BE2C (cell line): ENCODE measurements at regions not wholly inside any gene's neighbourhood (a gene's known extent, or its start where the extent isn't known, plus 50 kb on each side); places are given as distances from the start of the nearest gene placed in this dataset.

Experiments
- DNase-seq: peaks from one replicate; pipeline ENCODE4 v3.0.0-alpha.2; 2020
- H3K27me3 ChIP-seq: fragments of 250-450 bp; sonication (Bioruptor Pico); 2 replicates; pipeline ENCODE4 v1.5.1; 2020; ENCODE audit warnings: mild to moderate bottlenecking
- H3K36me3 ChIP-seq: fragments of 250-450 bp; sonication (Bioruptor Pico); 2 replicates; pipeline ENCODE4 v1.5.1; 2020; ENCODE audit warnings: mild to moderate bottlenecking
- H3K4me1 ChIP-seq: fragments of 250-450 bp; sonication (Bioruptor Pico); 2 replicates; pipeline ENCODE4 v1.5.1; 2020
- H3K4me3 ChIP-seq: 2 replicates; pipeline ENCODE4 v1.5.1; 2011; ENCODE audit warnings: low read depth, low read length
- H3K9me3 ChIP-seq: fragments of 250-450 bp; sonication (Bioruptor Pico); 2 replicates; pipeline ENCODE4 v1.5.1; 2020
- TF ChIP-seq, protein P1 (sequence below): IDR thresholded peaks from 2 replicates; pipeline ENCODE4 v1.5.1; 2012; ENCODE audit warnings: mild to moderate bottlenecking, low read depth, low read length

GRCh38 chr1:68551459-68551858, 54.6 kb upstream of the DEPDC1 start:
- TF ChIP-seq, protein P1, sequence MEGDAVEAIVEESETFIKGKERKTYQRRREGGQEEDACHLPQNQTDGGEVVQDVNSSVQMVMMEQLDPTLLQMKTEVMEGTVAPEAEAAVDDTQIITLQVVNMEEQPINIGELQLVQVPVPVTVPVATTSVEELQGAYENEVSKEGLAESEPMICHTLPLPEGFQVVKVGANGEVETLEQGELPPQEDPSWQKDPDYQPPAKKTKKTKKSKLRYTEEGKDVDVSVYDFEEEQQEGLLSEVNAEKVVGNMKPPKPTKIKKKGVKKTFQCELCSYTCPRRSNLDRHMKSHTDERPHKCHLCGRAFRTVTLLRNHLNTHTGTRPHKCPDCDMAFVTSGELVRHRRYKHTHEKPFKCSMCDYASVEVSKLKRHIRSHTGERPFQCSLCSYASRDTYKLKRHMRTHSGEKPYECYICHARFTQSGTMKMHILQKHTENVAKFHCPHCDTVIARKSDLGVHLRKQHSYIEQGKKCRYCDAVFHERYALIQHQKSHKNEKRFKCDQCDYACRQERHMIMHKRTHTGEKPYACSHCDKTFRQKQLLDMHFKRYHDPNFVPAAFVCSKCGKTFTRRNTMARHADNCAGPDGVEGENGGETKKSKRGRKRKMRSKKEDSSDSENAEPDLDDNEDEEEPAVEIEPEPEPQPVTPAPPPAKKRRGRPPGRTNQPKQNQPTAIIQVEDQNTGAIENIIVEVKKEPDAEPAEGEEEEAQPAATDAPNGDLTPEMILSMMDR: no peak
- Histone ChIP-seq H3K9me3 (no peaks in the 10 kb centered on the region), H3K4me1 (no peaks in the 10 kb centered on the region), H3K27me3 (no peaks in the 10 kb centered on the region), H3K4me3 (no peak overlapping the region), H3K36me3 (no peaks in the 10 kb centered on the region)
- no peak for DNase-seq

- TF ChIP-seq, protein P1: no peak
- no peaks in the 10 kb centered on the region for H3K36me3 ChIP-seq
- no peak for DNase-seq
- no peaks in the 10 kb centered on the region for H3K9me3 ChIP-seq
- no peaks in the 10 kb centered on the region for H3K4me1 ChIP-seq
- H3K4me3 ChIP-seq: no peak overlapping the region
- H3K27me3 ChIP-seq: no peaks in the 10 kb centered on the region
Measured at GRCh38 chr1:68558321-68559026, 61.6 kb upstream of the DEPDC1 start.

- H3K4me1 ChIP-seq: no peaks in the 10 kb centered on the region
- H3K27me3 ChIP-seq: no peaks in the 10 kb centered on the region
- H3K36me3 ChIP-seq: no peaks in the 10 kb centered on the region
- no peaks in the 10 kb centered on the region for H3K9me3 ChIP-seq
- TF ChIP-seq, protein P1: no peak
- no peak for DNase-seq
- no peak overlapping the region for H3K4me3 ChIP-seq
Measured at GRCh38 chr1:68565923-68566322, 69.0 kb upstream of the DEPDC1 start.

DNA sequence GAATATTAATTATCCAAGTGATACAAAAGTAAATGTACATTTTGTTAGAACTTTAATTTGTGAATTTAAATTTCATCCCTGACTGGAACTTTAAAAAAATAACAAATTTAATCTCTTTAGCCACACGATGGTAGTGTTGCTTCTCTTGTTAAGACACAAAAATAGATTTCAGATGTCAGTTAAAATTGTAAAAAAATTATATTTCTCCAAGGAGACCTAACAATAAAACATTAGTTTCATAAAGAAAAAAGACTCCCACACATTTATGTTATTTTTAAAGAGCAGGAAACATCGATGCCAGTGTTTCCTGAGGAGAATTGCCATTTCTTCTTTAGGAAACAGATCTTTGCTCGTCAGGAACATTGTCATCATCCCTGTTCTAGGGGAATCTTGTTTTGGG, 74.0 kb upstream of the DEPDC1 start:
- H3K4me3 ChIP-seq: no peak overlapping the region
- H3K9me3 ChIP-seq: no peaks in the 10 kb centered on the region
- TF ChIP-seq, protein P1: no peak
- H3K27me3 ChIP-seq: no peaks in the 10 kb centered on the region
- no peaks in the 10 kb centered on the region for H3K36me3 ChIP-seq
- no peak for DNase-seq
- H3K4me1 ChIP-seq: no peaks in the 10 kb centered on the region

DNA sequence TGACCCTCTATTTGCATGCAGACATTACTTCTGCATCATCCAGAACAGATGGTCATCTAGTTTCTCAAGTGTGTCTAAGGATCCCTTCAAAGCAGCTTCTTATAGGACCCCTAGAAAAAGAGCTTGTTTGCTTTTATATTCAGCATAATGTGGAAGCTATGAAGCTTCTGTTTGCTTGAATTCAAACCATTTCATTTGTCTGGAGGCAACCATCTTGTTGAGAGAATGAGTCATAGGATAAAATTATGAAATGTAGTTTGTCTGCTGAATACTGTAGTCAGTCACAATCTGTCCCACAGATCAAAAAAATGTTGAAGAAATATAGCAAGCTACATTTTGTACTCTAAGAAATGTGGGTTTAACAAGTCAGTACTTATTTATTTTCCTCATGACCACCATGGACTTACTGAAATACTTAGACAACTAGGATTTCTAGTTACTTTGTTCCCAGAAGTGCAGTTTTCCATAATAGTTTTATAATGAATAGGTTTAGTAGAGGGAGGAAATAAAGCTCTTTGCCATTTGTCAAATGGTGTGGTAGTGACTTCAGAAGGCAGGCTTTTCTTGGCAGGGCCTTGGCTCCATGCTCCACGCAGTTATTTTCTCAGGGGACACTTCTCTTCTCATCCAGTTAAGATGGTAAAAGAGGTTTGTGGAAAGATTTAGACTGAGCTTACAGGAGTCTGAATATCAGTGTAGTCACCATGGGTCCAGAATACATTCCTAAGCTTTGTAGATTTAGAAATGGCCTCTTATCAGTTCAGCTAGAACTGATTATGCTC, 74.8 kb upstream of the DEPDC1 start:
- H3K4me1 ChIP-seq: no peaks in the 10 kb centered on the region
- H3K4me3 ChIP-seq: no peak overlapping the region
- H3K36me3 ChIP-seq: no peaks in the 10 kb centered on the region
- TF ChIP-seq, protein P1: no peak
- DNase-seq: no peak
- no peaks in the 10 kb centered on the region for H3K9me3 ChIP-seq
- no peaks in the 10 kb centered on the region for H3K27me3 ChIP-seq

GRCh38 chr1:68585351-68585750, 88.5 kb upstream of the DEPDC1 start:
- H3K4me1 ChIP-seq: no peaks in the 10 kb centered on the region
- H3K9me3 ChIP-seq: no peaks in the 10 kb centered on the region
- H3K27me3 ChIP-seq: no peaks in the 10 kb centered on the region
- TF ChIP-seq, protein P1: no peak
- DNase-seq: no peak
- H3K4me3 ChIP-seq: no peak overlapping the region
- H3K36me3 ChIP-seq: no peaks in the 10 kb centered on the region
